ENCODE measurements at regions not wholly inside any gene's neighbourhood (a gene's known extent, or its start where the extent isn't known, plus 50 kb on each side); places are given as distances from the start of the nearest gene placed in this dataset.

GRCh38 chr5:124206540-124206939 is 539.9 kb downstream of the ZNF608 start:
- TF ChIP-seq, protein P1, sequence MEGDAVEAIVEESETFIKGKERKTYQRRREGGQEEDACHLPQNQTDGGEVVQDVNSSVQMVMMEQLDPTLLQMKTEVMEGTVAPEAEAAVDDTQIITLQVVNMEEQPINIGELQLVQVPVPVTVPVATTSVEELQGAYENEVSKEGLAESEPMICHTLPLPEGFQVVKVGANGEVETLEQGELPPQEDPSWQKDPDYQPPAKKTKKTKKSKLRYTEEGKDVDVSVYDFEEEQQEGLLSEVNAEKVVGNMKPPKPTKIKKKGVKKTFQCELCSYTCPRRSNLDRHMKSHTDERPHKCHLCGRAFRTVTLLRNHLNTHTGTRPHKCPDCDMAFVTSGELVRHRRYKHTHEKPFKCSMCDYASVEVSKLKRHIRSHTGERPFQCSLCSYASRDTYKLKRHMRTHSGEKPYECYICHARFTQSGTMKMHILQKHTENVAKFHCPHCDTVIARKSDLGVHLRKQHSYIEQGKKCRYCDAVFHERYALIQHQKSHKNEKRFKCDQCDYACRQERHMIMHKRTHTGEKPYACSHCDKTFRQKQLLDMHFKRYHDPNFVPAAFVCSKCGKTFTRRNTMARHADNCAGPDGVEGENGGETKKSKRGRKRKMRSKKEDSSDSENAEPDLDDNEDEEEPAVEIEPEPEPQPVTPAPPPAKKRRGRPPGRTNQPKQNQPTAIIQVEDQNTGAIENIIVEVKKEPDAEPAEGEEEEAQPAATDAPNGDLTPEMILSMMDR (IDR thresholded peaks at IDR 0.05): no peak
- no peak for TF ChIP-seq ZFX (IDR thresholded peaks at IDR 0.05; ENCODE audit: borderline replicate concordance)

Measured in 22Rv1 (cell line).